ENCODE measurements at regions not wholly inside any gene's neighbourhood (a gene's known extent, or its start where the extent isn't known, plus 50 kb on each side); places are given as distances from the start of the nearest gene placed in this dataset.

- DNase-seq (ENCODE audit: low spot score): no peak
Measured at GRCh38 chr1:208541225-208541855, 297.2 kb upstream of the PLXNA2 start.

GRCh38 chr1:208542309-208542708 is 298.1 kb upstream of the PLXNA2 start:
- no peak for DNase-seq (ENCODE audit: low spot score)

DNA sequence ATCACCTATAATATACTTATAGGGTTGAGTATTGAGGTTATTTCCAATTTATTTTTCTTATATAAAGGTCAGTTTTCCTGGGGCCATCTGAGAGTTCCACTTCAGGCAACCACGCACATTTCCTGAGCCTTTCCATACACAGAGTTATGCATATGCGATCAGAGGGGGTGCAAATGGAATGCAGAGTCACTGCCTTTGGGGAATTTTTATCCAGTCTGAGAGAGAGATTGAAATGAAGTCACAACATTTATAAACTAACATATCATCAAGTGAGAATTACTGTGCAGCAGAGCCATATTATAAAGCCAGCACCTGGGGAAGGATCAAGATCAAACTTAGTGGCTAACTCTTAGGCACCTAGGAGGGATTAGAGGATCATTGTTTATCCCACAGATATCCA is 299.9 kb upstream of the PLXNA2 start:
- no peak for DNase-seq (ENCODE audit: low spot score)

DNA sequence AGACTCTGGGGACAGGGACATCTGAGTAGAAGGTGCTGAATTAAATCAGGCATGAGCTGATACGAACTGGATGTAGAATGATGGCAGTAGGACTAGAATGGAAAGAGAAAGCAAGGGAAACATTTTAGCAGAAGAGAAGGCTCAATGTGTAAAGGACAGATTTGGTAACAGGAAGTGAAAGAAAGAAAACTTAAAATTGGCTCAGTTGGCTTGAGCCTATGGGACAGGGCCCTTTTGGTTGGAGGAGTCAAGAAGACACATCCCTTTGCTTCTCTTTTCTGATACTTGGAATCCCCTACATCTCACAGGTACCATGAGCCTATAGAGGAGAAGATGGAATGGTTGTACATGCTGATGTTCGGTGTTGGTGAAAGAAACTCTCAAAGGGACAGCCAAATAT is 300.6 kb upstream of the PLXNA2 start:
- DNase-seq (ENCODE audit: low spot score): no peak

GRCh38 chr1:208551024-208551423 is 306.8 kb upstream of the PLXNA2 start:
- no peak for DNase-seq (ENCODE audit: low spot score)

DNA sequence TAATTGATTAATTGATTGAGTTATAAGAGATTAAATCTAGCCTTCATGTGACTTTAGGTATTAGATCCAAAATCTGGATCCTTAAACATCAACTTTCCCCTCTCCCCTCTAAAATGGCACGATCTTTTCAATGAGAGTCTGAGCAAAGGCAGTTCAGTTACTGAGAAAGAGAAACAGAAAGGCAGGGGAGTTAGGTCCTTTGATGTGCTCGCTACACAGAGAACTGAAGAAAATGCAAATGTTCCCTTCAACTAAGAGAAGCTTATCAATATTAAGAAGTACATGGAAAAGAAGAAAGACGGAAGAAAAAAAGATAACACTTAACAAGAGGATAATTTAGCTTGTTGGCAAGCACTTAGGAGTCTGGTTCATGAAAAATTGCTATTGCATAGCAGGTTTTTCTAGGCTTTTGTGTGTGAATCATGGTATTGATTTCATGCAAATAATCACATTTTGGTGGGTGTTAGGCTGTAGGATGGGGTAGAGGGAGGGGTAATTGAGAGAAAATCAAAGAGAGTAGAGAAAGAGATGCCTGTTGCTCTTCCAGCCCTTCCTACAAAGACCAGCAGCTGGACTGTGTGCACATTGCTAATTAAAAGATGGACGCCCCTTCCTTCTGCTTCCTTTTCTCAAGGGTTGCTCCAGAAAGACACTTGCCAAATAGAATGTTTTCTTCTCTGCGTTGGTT is 307.6 kb upstream of the PLXNA2 start:
- DNase-seq (ENCODE audit: low spot score): no peak

GRCh38 chr1:208552928-208553327 is 308.7 kb upstream of the PLXNA2 start:
- no peak for DNase-seq (ENCODE audit: low spot score)

GRCh38 chr1:208556461-208556860 is 312.3 kb upstream of the PLXNA2 start:
- no peak for DNase-seq (ENCODE audit: low spot score)

DNA sequence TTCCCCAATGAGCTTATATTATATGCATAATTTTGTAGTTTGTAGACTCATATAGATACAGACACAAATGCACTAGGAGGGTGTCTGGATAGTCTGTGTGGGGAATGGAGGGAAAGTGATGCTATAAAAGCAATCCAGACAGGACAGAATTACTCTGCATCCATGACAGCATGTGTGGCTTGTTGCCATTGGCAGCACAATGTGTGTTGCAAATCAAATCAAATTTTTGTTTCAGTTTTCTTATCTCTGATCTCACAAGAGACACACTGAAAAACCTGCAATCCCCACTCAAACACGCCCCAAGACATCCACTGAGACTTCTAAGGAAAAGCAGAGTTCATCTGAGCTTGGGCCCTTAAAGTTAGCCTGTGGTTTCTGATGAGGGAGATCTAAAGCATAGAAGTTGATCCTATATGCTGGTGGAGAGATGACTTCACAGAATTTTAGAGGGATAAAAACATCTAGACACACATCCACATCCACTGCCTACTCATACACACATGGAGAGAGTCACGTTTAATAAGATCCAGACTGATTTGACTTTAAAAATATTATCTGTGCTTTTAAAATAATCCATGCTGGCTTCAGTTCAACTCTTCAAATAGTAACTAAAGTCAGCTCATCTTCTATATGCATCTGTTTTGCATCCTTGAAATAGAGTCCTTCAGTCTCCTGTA is 313.0 kb upstream of the PLXNA2 start:
- no peak for DNase-seq (ENCODE audit: low spot score)

- DNase-seq (ENCODE audit: low spot score): no peak
Measured at GRCh38 chr1:208557723-208558094, 313.5 kb upstream of the PLXNA2 start.

- DNase-seq (ENCODE audit: low spot score): no peak
Measured at GRCh38 chr1:208559597-208560329, 315.6 kb upstream of the PLXNA2 start.

DNA sequence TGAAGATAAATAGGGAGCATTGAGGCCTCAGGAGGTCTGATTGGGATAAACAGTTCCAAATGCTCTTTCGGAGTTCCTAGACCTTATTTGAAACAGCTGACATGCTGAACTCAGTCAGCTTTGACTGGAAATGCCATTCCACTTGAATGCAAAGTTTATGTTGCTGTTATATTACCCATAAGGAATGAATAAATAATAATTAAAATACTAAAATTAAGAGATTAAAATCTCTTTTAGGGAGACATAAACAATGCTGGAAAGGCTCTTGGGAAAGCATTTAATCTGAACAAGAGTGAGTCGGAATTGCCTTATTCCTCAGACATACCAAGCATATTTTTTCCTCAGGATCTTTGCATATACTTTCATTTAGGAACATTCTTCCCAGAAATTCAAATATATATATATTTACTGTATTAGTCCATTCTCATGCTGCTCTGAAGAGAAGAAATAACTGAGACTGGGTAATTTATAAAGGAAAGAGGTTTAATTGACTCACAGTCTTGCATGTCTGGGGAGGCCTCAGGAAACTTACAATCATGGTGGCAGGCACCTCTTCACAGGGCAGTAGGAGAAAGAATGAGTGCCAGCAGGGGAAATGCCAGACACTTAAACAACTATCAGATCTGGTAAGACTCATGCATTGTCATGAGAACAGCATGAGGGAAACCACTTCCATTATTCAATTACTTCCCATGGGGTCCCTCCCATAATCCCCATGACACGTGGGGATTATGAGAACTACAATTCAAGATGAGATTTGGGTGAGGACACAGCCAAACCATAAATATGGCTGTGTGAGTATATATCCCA is 318.2 kb upstream of the PLXNA2 start:
- no peak for DNase-seq (ENCODE audit: low spot score)

GRCh38 chr1:208564466-208564865 is 320.3 kb upstream of the PLXNA2 start:
- no peak for DNase-seq (ENCODE audit: low spot score)

GRCh38 chr1:208565756-208566440 is 321.7 kb upstream of the PLXNA2 start:
- DNase-seq (ENCODE audit: low spot score): no peak

DNA sequence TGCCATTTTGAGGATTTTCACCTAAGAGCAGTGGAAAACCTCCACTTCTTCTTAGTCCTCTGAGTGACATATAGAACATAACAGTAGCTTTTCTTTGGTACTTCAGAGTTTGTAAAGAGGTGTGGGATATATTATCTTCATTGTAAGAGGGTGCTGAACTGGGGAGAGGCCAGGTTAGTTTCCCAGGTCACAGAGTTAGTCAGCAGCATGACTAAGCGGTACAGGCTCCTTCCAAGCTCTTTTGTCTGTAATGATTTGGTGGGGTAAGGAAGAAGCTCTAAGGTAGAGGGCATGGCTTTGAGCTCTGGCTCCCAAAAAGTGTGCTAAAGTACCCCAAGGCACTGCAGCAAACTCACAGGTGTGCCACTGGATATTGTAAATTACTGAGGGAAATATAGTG is 325.0 kb upstream of the PLXNA2 start:
- no peak for DNase-seq (ENCODE audit: low spot score)

GRCh38 chr1:208570362-208570761 is 326.2 kb upstream of the PLXNA2 start:
- no peak for DNase-seq (ENCODE audit: low spot score)

DNA sequence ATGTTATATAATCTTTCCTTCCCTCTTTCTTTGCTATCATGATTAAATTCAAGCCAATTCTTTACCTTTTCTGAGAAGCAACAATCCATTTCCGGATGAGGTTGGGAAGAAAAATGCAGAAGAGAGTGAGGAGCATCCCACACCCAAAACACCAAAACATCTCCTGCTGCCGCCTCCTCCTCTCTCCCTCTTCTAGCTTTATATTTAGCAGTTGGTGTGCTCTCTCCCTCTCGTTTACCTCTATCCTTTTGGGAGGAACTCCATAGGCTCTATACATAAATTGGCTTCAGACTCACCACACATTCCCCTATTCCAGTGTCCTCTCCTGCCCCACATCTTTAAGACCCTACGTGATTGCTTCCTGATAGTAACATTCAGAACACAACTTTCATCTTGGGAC is 332.2 kb upstream of the PLXNA2 start:
- no peak for DNase-seq (ENCODE audit: low spot score)

GRCh38 chr1:208577381-208577905 is 333.3 kb upstream of the PLXNA2 start:
- DNase-seq (ENCODE audit: low spot score): no peak

- DNase-seq (ENCODE audit: low spot score): no peak
Measured at GRCh38 chr1:208581209-208581608, 337.0 kb upstream of the PLXNA2 start.

DNA sequence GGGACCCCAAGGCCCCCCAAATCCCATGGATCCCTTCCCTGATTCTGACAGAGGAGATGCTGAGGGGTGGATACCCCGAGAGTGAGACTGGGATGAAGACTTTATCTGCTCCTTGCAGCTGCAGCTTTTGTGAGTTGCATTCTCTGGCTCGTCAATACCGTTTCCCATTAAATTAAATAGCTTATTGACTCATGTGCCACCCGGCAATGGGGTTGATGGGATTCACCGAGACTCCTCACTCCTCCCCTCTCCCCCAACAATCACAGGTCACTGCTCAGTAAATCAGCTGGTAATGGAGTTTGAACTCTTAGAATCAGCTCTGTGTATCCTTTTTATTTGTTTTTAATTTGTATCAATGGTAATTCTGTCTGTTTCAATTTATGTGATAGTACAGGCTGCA is 337.5 kb upstream of the PLXNA2 start:
- DNase-seq (ENCODE audit: low spot score): no peak
